Panc1 (cell line): ENCODE measurements at regions not wholly inside any gene's neighbourhood (a gene's known extent, or its start where the extent isn't known, plus 50 kb on each side); places are given as distances from the start of the nearest gene placed in this dataset.

Experiments used
- ATAC-seq: fragments of 200-7000 bp; cut with Tn5 transposase; 2 replicates; pipeline ENCODE4 v1.9.1; 2020; ENCODE audit warnings: mild to moderate bottlenecking, moderate library complexity
- BruUV-seq: library from RNA; stranded (reverse); fragments of 400-500 nt; replicated peaks from 2 replicates; lab custom pipeline; 2021; lab: Mats Ljungman, UMichigan
- CTCF ChIA-PET: fragments of 300-600 bp; sonication (Branson Sonifier 250); formaldehyde crosslinking; loops from one replicate; lab custom pipeline; 2022; ENCODE audit warnings: antibody characterized with exemption; lab: Charles Lee
- POLR2A ChIA-PET: fragments of 300-600 bp; sonication (Branson Sonifier 250); formaldehyde crosslinking; loops from one replicate; lab custom pipeline; 2022; ENCODE audit warnings: antibody characterized with exemption; lab: Charles Lee
- DNase-seq: peaks from one replicate; pipeline ENCODE4 v3.0.0-alpha.2; 2010; ENCODE audit warnings: low read depth, low spot score
- H3K27ac ChIP-seq: 2 replicates; pipeline ENCODE4 v1.5.1; 2011; ENCODE audit warnings: mild to moderate bottlenecking, low read length, inconsistent platforms
- H3K27me3 ChIP-seq: fragments of 200-500 bp; sonication (Bioruptor generic); 2 replicates; pipeline ENCODE4 v1.6.0; 2014; ENCODE audit warnings: low read length, inconsistent platforms; ENCODE audit not compliant: control insufficient read depth, insufficient read depth
- H3K36me3 ChIP-seq: fragments of 200-500 bp; sonication (Bioruptor generic); 2 replicates; pipeline ENCODE4 v1.5.1; 2014; ENCODE audit warnings: inconsistent platforms, mild to moderate bottlenecking, low read length, moderate library complexity; ENCODE audit not compliant: control insufficient read depth, insufficient read depth
- H3K4me1 ChIP-seq: 2 replicates; pipeline ENCODE4 v1.5.1; 2011; ENCODE audit warnings: inconsistent platforms, mild to moderate bottlenecking, low read length, moderate library complexity; ENCODE audit not compliant: control insufficient read depth, insufficient read depth
- H3K4me3 ChIP-seq, 2 experiments: 2 replicates each; pipeline ENCODE4 v1.5.1; 2011 to 2012; ENCODE audit warnings: low read depth in 2 of 2, low read length in 2 of 2, mild to moderate bottlenecking in 2 of 2, inconsistent platforms in 1 of 2, moderate library complexity in 1 of 2
- H3K9me3 ChIP-seq: fragments of 200-500 bp; sonication (Bioruptor generic); 2 replicates; pipeline ENCODE4 v1.5.1; 2014; ENCODE audit warnings: low read depth, mild to moderate bottlenecking, inconsistent platforms, low read length, moderate library complexity; ENCODE audit not compliant: control insufficient read depth, insufficient read depth
- CTCF ChIP-seq: fragments of 450-650 bp; IDR thresholded peaks from 2 replicates; pipeline ENCODE4 v1.5.1; 2017; ENCODE audit warnings: mild to moderate bottlenecking
- POLR2AphosphoS5 ChIP-seq: IDR thresholded peaks from 2 replicates; pipeline ENCODE4 v1.6.1; 2012; ENCODE audit warnings: mild to moderate bottlenecking, low read depth, low read length, moderate library complexity
- REST ChIP-seq, 2 experiments: IDR thresholded peaks; 2 replicates each; pipeline ENCODE4 v1.6.1; 2011 to 2012; ENCODE audit warnings: low read depth in 2 of 2, control low read depth in 1 of 2, low read length in 1 of 2, mild to moderate bottlenecking in 1 of 2, moderate library complexity in 1 of 2; ENCODE audit not compliant: insufficient read depth in 1 of 2
- SIN3A ChIP-seq: IDR thresholded peaks from 2 replicates; pipeline ENCODE4 v1.6.1; 2012; ENCODE audit warnings: low read depth, mild to moderate bottlenecking, low read length, moderate library complexity, borderline replicate concordance; ENCODE audit not compliant: insufficient read depth
- TCF7L2 ChIP-seq: IDR thresholded peaks from 2 replicates; pipeline ENCODE4 v1.6.1; 2011; ENCODE audit warnings: mild to moderate bottlenecking, low read depth, low read length, inconsistent platforms
- in situ Hi-C: cut with HindIII; loops from 2 replicates; pipeline ENCODE4 v1.10.0; 2016; ENCODE audit warnings: low sequenced_read_pairs, low pct_unique_long_range_greater_than_20kb
- intact Hi-C: fragments of 100-400 bp; cut with micrococcal nuclease; formaldehyde crosslinking; loops from one replicate; pipeline ENCODE4 v1.10.0; 2022; ENCODE audit not compliant: unreplicated experiment

DNA sequence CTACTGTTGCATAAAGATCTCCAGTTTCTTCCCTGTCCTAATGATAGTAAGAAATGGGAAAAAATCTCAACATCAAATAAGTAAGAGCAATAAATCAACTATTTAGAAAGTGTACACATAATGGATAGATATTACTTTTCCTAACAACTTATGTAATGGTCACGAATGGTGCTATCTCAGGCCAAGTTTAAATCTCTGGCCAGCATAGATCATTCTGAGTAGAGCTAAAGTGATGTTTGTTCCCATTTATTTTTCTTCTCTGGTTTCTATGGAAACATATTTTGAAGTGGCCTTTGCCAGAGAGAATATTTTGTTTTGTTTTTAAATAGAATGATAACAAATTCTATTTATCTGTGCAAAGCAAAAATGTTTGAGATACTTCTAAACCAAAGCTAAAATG is 249.7 kb upstream of the TTC14 start:
- ATAC-seq (no peak), DNase-seq (no peak)
- H3K4me1 ChIP-seq = no peaks in the 10 kb centered on the region
- CTCF ChIA-PET = no interaction called here
- H3K27me3 ChIP-seq = no peaks in the 10 kb centered on the region
- intact Hi-C loops = no loop called here
- BruUV-seq = no TSS peak
- H3K4me3 ChIP-seq = no peak overlapping the region
- POLR2A ChIA-PET = no interaction called here
- in situ Hi-C loops = no loop called here
- H3K9me3 ChIP-seq = no peaks in the 10 kb centered on the region
- TF ChIP-seq REST (IDR thresholded peaks at IDR 0.05; ENCODE audit: insufficient read depth in 1 of 2, low read depth in 2 of 2, low read length in 1 of 2) = no peak
- no peak for TF ChIP-seq TCF7L2
- TF ChIP-seq CTCF = no peak
- TF ChIP-seq POLR2AphosphoS5 = no peak
- no peak for TF ChIP-seq SIN3A
- no peak overlapping the region for H3K27ac ChIP-seq
- no peaks in the 10 kb centered on the region for H3K36me3 ChIP-seq

GRCh38 chr3:180354214-180354613 is 247.7 kb upstream of the TTC14 start:
- CTCF ChIA-PET = no interaction called here
- intact Hi-C loops (no loop called here), in situ Hi-C loops (no loop called here)
- BruUV-seq = no TSS peak
- H3K27me3 ChIP-seq = no peaks in the 10 kb centered on the region
- DNase-seq = no peak
- no peaks in the 10 kb centered on the region for H3K9me3 ChIP-seq
- TF ChIP-seq SIN3A = no peak
- TF ChIP-seq POLR2AphosphoS5 = no peak
- no peak for TF ChIP-seq REST (IDR thresholded peaks at IDR 0.05; ENCODE audit: insufficient read depth in 1 of 2, low read depth in 2 of 2, low read length in 1 of 2)
- TF ChIP-seq TCF7L2 = no peak
- no peak for TF ChIP-seq CTCF
- no peak overlapping the region for H3K27ac ChIP-seq
- POLR2A ChIA-PET = no interaction called here
- no peak overlapping the region for H3K4me3 ChIP-seq
- no peaks in the 10 kb centered on the region for H3K36me3 ChIP-seq
- no peak for ATAC-seq
- no peaks in the 10 kb centered on the region for H3K4me1 ChIP-seq
